22Rv1 (cell line): ENCODE measurements at regions not wholly inside any gene's neighbourhood (a gene's known extent, or its start where the extent isn't known, plus 50 kb on each side); places are given as distances from the start of the nearest gene placed in this dataset.

Source experiments
- H3K27ac ChIP-seq: fragments of 450-650 bp; 2 replicates; pipeline ENCODE4 v1.5.1; 2017
- ZFX ChIP-seq: fragments of 450-650 bp; IDR thresholded peaks from 2 replicates; pipeline ENCODE4 v1.6.1; 2017; ENCODE audit warnings: antibody characterized with exemption, borderline replicate concordance
- TF ChIP-seq, protein P1 (sequence below): fragments of 450-650 bp; IDR thresholded peaks from 2 replicates; pipeline ENCODE4 v1.5.1; 2017; ENCODE audit warnings: mild to moderate bottlenecking

DNA sequence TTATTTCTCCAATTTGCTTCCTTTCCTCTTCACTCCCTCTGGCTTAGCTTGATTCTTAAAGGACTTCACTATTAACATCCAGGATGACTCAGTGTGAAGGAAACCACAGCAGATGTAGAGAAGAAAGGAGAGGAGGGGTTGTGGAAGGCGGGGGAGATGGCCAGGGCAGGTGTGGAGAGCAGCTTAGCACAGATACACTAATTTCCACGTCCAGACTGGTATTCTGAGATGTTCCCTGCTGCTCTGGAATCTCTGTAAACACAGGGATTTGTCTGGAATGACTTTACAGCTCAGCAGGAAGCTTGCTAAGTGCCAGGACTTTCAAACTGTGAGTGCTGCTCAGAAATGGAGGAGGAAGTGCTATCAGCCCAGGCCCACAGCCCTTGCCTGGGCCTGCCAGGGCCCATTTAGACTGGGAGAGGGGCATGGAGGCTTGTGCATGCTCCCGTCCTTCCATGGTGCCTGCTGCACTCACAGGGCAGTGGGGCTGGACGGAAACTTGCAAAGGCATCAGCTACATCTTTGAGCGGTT is 202.5 kb upstream of the DDHD1 start:
- TF ChIP-seq ZFX = no peak
- TF ChIP-seq, protein P1, sequence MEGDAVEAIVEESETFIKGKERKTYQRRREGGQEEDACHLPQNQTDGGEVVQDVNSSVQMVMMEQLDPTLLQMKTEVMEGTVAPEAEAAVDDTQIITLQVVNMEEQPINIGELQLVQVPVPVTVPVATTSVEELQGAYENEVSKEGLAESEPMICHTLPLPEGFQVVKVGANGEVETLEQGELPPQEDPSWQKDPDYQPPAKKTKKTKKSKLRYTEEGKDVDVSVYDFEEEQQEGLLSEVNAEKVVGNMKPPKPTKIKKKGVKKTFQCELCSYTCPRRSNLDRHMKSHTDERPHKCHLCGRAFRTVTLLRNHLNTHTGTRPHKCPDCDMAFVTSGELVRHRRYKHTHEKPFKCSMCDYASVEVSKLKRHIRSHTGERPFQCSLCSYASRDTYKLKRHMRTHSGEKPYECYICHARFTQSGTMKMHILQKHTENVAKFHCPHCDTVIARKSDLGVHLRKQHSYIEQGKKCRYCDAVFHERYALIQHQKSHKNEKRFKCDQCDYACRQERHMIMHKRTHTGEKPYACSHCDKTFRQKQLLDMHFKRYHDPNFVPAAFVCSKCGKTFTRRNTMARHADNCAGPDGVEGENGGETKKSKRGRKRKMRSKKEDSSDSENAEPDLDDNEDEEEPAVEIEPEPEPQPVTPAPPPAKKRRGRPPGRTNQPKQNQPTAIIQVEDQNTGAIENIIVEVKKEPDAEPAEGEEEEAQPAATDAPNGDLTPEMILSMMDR = no peak
- no peak overlapping the region for H3K27ac ChIP-seq

DNA sequence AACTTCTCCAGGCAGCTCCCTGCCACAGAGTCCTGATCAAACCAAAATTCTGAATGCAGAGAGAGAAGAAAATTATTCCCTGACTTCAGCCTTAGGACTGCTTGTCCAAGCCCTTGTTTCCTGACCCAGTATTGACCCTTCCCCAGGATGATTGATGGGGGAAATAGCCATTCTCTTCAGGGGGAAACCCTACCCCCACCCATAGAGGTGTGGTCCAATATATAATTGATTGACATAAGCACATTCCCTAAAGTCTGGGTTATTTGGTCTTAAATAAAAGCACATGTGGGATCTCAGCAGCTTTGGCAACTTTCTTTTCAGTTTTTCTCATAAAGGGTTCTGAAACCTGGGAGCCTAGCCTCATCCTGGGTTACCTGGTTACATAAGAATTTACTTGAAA is 201.2 kb upstream of the DDHD1 start:
- no peak for TF ChIP-seq ZFX
- TF ChIP-seq, protein P1 = no peak
- no peak overlapping the region for H3K27ac ChIP-seq

DNA sequence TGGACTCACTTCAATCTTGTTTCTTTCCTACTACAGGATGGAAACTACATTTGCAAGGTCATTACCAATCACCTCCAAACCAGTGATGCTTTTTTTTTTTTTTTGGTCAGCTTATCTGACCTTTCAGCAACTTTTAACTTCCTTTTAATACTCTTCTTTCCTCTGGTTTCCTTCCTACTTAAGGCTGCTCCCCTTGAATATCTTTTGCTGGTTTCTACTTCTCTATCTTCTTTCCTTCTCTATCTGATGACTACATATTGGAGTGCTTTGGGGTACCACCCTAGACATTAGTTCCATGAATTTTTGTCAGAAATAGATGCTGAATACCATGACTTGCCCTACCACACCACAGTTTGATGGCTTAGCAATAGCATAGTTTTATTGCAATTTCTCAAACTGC is 197.7 kb upstream of the DDHD1 start:
- TF ChIP-seq, protein P1 = no peak
- no peak overlapping the region for H3K27ac ChIP-seq

DNA sequence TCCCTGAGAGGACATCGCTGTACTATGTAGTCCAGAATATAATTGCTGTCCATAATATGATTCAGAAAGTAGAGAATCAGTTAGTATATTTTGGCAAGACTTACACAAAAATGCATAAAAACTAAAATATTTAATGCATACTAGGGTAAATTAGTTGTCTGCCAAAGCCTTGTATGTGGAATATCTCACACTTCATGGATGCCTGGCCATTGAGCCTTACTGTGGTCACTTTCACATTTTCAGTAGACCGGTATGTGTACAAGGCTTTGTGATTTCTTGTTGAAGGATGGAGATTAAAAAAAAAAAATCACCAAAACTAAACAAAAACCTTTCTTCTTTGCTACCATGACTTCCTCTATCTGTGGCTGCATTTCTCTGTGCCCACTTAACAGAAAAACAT is 197.3 kb upstream of the DDHD1 start:
- no peak for TF ChIP-seq ZFX
- TF ChIP-seq, protein P1 = no peak

DNA sequence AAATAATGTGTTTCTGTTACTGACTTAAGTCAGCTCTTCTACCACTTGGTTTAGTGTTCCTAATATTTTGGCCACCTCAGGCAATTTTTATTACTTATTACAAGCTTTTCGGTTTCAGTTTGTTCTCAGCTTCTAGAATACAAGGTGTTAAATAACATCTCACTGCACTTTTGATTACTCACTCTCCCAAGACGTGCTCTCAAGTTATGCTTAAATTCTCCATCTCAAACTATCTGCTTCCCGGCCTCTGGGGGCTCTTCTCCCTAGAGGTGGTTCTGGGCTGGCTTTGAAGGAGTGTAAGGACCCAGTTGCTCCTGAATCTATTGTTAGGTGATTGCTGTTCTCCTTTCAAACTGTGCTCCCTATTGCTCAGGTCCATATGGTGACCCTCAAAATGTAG is 193.9 kb upstream of the DDHD1 start:
- H3K27ac ChIP-seq = no peak overlapping the region
- no peak for TF ChIP-seq ZFX
- TF ChIP-seq, protein P1 = no peak

More for the DNA sequence above, 197.3 kb upstream of the DDHD1 start:
- H3K27ac ChIP-seq = no peak overlapping the region

DNA sequence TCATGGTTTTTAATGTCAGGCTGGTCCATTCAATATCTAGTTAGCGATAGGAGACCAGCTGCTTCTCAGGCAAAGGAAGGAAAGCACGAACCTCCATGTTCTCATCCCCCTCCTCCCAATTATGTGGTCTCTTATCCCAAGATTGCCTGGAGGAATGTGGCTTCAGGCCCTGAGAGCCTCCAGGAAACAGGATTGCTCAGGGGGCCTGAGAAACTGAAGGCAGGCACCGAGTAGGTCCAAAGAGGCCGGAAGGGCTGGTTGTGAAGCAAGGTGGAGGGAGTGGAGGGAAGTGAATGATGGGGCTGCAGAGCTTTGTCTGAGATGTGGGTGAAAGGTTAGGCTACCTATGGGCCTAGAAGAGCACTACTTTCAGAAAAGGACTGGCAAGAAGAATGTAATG is 188.2 kb upstream of the DDHD1 start:
- no peak overlapping the region for H3K27ac ChIP-seq
- no peak for TF ChIP-seq ZFX
- TF ChIP-seq, protein P1 = no peak

DNA sequence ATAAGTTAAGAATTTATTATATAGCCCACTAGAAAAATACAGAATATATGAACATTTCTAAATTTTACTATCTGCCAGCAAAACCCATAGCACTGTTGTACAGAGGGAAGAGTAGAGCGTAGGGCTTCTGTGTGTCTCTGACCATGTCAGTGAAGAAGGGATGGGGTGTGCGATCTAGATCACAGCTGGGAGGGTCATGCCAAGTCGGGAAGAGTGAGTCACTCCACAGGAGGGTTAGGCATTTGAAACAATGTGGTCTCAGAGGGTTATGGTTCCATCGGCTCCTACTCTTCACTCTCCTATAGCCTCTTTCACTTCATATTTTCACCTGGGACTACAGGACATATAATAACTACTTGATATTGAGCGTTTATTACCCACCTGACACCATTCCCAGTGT is 185.1 kb upstream of the DDHD1 start:
- H3K27ac ChIP-seq = no peak overlapping the region
- TF ChIP-seq, protein P1 = no peak
- no peak for TF ChIP-seq ZFX
